ENCODE measurements at regions not wholly inside any gene's neighbourhood (a gene's known extent, or its start where the extent isn't known, plus 50 kb on each side); places are given as distances from the start of the nearest gene placed in this dataset.

DNA sequence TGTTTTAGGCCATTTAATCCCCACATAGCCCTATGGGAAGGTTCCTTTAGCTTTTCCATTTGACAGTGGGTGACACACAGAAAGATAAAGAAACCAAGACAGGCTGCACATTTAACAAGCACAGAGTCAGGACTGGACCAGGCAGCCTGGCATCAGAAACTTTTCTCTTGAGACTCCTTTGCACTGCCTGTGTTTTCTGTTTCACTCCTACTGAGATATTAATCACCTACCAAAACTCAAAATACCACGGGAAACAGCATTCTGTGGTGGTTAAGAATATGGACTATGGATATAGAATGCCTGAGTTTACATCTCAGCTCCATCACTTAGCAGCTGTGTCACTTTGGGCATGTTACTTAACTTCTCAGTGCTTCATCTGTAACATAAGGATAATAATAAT lies 73.3 kb downstream of the CTAGE1 start:
- TF ChIP-seq, protein P1, sequence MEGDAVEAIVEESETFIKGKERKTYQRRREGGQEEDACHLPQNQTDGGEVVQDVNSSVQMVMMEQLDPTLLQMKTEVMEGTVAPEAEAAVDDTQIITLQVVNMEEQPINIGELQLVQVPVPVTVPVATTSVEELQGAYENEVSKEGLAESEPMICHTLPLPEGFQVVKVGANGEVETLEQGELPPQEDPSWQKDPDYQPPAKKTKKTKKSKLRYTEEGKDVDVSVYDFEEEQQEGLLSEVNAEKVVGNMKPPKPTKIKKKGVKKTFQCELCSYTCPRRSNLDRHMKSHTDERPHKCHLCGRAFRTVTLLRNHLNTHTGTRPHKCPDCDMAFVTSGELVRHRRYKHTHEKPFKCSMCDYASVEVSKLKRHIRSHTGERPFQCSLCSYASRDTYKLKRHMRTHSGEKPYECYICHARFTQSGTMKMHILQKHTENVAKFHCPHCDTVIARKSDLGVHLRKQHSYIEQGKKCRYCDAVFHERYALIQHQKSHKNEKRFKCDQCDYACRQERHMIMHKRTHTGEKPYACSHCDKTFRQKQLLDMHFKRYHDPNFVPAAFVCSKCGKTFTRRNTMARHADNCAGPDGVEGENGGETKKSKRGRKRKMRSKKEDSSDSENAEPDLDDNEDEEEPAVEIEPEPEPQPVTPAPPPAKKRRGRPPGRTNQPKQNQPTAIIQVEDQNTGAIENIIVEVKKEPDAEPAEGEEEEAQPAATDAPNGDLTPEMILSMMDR (IDR thresholded peaks at IDR 0.05): no peak
- DNase-seq: no peak
- H3K36me3 Mint-ChIP-seq (ENCODE audit: low read depth): no peaks in the 10 kb centered on the region
- peaks cover 60% of the 10 kb centered on the region for H3K4me1 Mint-ChIP-seq
- H3K4me3 Mint-ChIP-seq: no peak overlapping the region
- H3K27ac Mint-ChIP-seq: no peak overlapping the region
- H3K9me3 Mint-ChIP-seq: no peaks in the 10 kb centered on the region
- peaks cover 53% of the 10 kb centered on the region for H3K27me3 Mint-ChIP-seq (ENCODE audit: low read depth, poor library complexity)

DNA sequence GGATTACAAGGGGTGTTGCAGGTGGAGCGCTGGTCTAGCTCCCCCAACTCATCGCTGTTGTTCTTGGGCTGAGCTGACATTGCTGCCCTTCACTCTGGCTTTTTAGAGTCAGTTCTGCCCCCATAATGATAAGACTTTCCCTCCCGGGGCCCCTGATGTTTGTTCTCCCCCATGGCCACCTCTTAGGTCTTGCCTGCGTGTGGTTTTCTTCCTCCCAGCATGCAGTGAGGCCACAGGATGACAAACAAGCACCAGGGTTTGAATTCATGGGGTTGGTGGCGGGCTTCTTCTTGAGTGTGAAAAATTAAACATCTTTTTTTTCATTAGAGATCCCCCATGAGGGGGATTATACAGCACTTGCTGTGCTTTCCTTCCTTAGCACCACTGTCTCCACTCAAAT lies 74.1 kb downstream of the CTAGE1 start:
- peaks cover 52% of the 10 kb centered on the region for H3K4me1 Mint-ChIP-seq
- TF ChIP-seq, protein P1 (IDR thresholded peaks at IDR 0.05): no peak
- no peak for DNase-seq
- no peaks in the 10 kb centered on the region for H3K9me3 Mint-ChIP-seq
- peaks cover 52% of the 10 kb centered on the region for H3K27me3 Mint-ChIP-seq (ENCODE audit: low read depth, poor library complexity)
- no peaks in the 10 kb centered on the region for H3K36me3 Mint-ChIP-seq (ENCODE audit: low read depth)
- H3K27ac Mint-ChIP-seq: no peak overlapping the region
- no peak overlapping the region for H3K4me3 Mint-ChIP-seq

DNA sequence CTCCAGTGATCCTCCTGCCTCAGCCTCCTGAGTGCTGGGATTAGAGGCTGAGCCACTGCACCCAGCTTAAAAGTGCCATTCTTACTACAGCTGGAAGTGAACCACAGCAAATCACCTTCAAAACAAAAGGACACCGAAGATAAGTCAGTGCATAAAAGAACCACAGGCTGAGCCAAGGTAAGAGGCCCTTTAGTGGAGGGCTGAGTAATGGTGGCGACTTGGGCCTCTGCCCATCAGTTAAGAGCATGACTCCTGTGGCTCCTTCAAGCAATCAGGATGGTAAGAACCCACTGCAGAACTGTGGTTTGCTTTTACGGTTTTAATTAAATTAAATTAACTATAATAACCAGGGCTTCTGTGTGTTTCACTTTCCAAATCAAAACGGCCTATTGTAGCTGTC lies 75.1 kb downstream of the CTAGE1 start:
- Mint-ChIP-seq H3K9me3 (no peaks in the 10 kb centered on the region), H3K27ac (no peak overlapping the region), H3K36me3 (ENCODE audit: low read depth) (no peaks in the 10 kb centered on the region), H3K4me3 (no peak overlapping the region), H3K4me1 (peaks cover 51% of the 10 kb centered on the region), H3K27me3 (ENCODE audit: low read depth, poor library complexity) (peaks cover 50% of the 10 kb centered on the region)
- TF ChIP-seq, protein P1 (IDR thresholded peaks at IDR 0.05): no peak
- no peak for DNase-seq

DNA sequence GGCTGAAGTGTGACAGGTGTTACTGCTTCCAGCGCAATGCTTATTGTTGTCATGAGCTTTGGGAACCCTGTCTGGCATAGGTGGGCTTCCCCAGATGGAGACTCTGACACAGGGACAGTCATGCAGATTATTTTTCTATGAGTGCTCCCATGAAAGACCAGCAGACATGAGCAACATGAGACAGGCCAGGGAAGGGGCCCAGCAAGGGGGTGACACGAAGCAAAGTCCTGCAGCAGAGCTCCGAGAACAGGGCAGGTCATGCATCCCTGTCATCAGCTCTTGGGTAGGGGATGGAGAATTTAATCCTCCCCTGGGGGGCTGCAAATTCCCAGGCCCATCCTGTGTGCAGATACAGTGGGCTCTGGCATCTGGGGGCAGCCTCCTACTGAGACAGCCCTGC lies 77.4 kb downstream of the CTAGE1 start:
- H3K27ac Mint-ChIP-seq: no peak overlapping the region
- peaks cover 35% of the 10 kb centered on the region for H3K4me1 Mint-ChIP-seq
- DNase-seq: no peak
- H3K27me3 Mint-ChIP-seq (ENCODE audit: low read depth, poor library complexity): peaks cover 50% of the 10 kb centered on the region
- no peaks in the 10 kb centered on the region for H3K36me3 Mint-ChIP-seq (ENCODE audit: low read depth)
- H3K9me3 Mint-ChIP-seq: no peaks in the 10 kb centered on the region
- no peak overlapping the region for H3K4me3 Mint-ChIP-seq
- TF ChIP-seq, protein P1 (IDR thresholded peaks at IDR 0.05): no peak

DNA sequence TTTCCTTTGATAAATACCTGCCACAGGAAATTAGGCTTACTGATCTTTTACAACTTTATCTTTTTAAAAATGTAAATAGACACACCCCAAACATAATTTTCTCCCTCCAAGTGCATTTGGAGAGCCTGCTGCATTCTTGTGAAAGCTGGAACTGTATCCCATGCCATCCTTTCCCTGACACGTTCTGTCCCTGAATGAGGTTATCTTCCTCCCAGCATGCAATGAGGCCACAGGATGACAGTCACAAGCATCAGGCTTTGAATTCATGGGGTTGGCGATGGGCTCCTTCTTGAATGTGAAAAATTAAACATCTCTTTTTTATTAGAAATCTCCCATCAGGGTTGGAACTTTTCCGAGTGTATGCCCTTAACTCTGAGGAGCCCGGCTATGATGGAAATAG lies 77.8 kb downstream of the CTAGE1 start:
- Mint-ChIP-seq H3K27ac (no peak overlapping the region), H3K27me3 (ENCODE audit: low read depth, poor library complexity) (peaks cover 48% of the 10 kb centered on the region), H3K9me3 (no peaks in the 10 kb centered on the region), H3K36me3 (ENCODE audit: low read depth) (no peaks in the 10 kb centered on the region), H3K4me3 (no peak overlapping the region), H3K4me1 (peaks cover 31% of the 10 kb centered on the region)
- no peak for DNase-seq
- TF ChIP-seq, protein P1 (IDR thresholded peaks at IDR 0.05): no peak

DNA sequence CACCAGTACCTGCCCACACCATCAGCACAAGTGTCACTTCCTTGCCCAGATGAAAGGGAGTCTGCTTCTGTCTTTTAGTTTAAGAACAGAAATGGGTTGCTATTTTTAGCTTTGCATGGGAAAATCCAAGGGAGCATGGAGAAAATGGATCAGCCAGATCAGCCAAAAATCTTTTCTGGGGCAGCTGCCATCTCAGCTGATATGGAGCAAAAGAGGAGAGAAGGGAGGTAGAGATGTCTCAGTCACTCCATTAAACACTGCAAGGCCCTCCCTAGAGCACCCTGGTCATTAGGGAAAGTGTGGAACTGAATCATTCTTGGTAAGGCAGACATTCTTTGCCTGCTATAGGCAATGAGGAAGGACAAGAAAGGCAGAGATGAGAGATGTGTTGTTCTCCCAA lies 79.9 kb downstream of the CTAGE1 start:
- Mint-ChIP-seq H3K27ac (no peak overlapping the region), H3K4me3 (no peak overlapping the region), H3K4me1 (peaks cover 29% of the 10 kb centered on the region), H3K27me3 (ENCODE audit: low read depth, poor library complexity) (peaks cover 46% of the 10 kb centered on the region), H3K36me3 (ENCODE audit: low read depth) (no peaks in the 10 kb centered on the region), H3K9me3 (no peaks in the 10 kb centered on the region)
- TF ChIP-seq, protein P1 (IDR thresholded peaks at IDR 0.05): no peak
- no peak for DNase-seq
